Tibial nerve (tissue), 4 donors: ENCODE measurements at regions not wholly inside any gene's neighbourhood (a gene's known extent, or its start where the extent isn't known, plus 50 kb on each side); places are given as distances from the start of the nearest gene placed in this dataset.

Source experiments
- DNase-seq, 2 donors: peaks; one replicate each; pipeline ENCODE4 v3.0.0-alpha.2; 2019; ENCODE audit warnings: low spot score in 2 of 2
- H3K27ac ChIP-seq, 4 donors: fragments of 200-600 bp; sonication (generic) in 3 of 4; one replicate each; pipeline ENCODE4 v1.5.1; 2017 to 2019; ENCODE audit warnings: mild to moderate bottlenecking in 1 of 4
- H3K27me3 ChIP-seq, 2 donors: fragments of 200-600 bp; sonication (generic) in 1 of 2; one replicate each; pipeline versions ENCODE4 v1.5.1 to v1.6.0; 2017 to 2019
- H3K36me3 ChIP-seq, 3 donors: fragments of 200-600 bp; sonication (generic); one replicate each; pipeline ENCODE4 v1.5.1; 2018 to 2019
- H3K4me1 ChIP-seq, 4 donors: fragments of 200-600 bp; sonication (generic) in 3 of 4; one replicate each; pipeline ENCODE4 v1.5.1; 2017 to 2019
- H3K4me3 ChIP-seq, 4 donors: fragments of 200-600 bp; sonication (generic) in 3 of 4; one replicate each; pipeline ENCODE4 v1.5.1; 2017 to 2019; ENCODE audit warnings: mild to moderate bottlenecking in 1 of 4, moderate library complexity in 1 of 4
- H3K9me3 ChIP-seq, 4 donors: fragments of 200-600 bp; sonication (generic) in 3 of 4; one replicate each; pipeline ENCODE4 v1.5.1; 2017 to 2019
- EP300 ChIP-seq, 2 donors: sonication (generic); formaldehyde crosslinking; IDR thresholded peaks; one replicate each; pipeline ENCODE4 v1.6.1; 2017; ENCODE audit warnings: antibody characterized with exemption in 2 of 2, mild to moderate bottlenecking in 1 of 2
- POLR2A ChIP-seq, 2 donors: fragments of 450-650 bp; IDR thresholded peaks; one replicate each; pipeline ENCODE4 v1.6.1; 2017; ENCODE audit warnings: antibody characterized with exemption in 2 of 2, mild to moderate bottlenecking in 2 of 2, moderate library complexity in 2 of 2
- WGBS, 2 donors: methylation state at CpG; one replicate each; pipeline ENCODE4 v1.1.5; 2018; 5-methylcytosine and 5-hydroxymethylcytosine counted together
- TF ChIP-seq, protein P1 (sequence below), 5 experiments: fragments of 200-600 bp in 3 of 5; fragments of 450-650 bp in 2 of 5; sonication (generic) in 3 of 5; IDR thresholded peaks; one replicate each; pipeline ENCODE4 v1.5.1; 2016 to 2019; ENCODE audit warnings: antibody characterized with exemption in 5 of 5, mild to moderate bottlenecking in 3 of 5, moderate library complexity in 2 of 5

DNA sequence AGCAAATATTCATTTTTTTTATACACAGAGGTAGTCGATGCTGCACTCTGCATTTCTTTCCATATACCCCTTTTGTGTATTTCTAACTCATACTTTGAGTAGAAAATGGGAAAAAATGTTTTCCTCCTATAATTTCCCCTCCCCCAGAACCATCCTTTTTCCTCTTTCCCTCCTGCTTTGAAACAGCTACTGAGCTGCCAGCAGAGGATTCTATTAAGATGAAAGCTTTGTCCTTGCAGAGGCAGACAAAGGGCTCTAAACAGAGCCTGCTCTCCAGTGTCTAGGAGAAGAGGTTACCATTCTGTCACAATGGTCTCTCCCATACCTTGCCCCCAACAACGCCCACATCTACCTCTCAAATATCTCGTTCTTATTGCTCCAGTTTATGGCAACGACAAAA lies 74.6 kb upstream of the OSBPL8 start:
- Histone ChIP-seq H3K27me3 (no peaks in the 10 kb centered on the region), H3K36me3 (no peaks in the 10 kb centered on the region), H3K4me1 (no peaks in the 10 kb centered on the region), H3K9me3 (no peaks in the 10 kb centered on the region), H3K27ac (no peak overlapping the region), H3K4me3 (no peak overlapping the region)
- DNase-seq: no peak
- TF ChIP-seq, protein P1, sequence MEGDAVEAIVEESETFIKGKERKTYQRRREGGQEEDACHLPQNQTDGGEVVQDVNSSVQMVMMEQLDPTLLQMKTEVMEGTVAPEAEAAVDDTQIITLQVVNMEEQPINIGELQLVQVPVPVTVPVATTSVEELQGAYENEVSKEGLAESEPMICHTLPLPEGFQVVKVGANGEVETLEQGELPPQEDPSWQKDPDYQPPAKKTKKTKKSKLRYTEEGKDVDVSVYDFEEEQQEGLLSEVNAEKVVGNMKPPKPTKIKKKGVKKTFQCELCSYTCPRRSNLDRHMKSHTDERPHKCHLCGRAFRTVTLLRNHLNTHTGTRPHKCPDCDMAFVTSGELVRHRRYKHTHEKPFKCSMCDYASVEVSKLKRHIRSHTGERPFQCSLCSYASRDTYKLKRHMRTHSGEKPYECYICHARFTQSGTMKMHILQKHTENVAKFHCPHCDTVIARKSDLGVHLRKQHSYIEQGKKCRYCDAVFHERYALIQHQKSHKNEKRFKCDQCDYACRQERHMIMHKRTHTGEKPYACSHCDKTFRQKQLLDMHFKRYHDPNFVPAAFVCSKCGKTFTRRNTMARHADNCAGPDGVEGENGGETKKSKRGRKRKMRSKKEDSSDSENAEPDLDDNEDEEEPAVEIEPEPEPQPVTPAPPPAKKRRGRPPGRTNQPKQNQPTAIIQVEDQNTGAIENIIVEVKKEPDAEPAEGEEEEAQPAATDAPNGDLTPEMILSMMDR (IDR thresholded peaks at IDR 0.05): no peak
- no peak for TF ChIP-seq POLR2A (IDR thresholded peaks at IDR 0.05)
- no peak for TF ChIP-seq EP300 (IDR thresholded peaks at IDR 0.05)
- 71 to 73% methylated on average over 4 of the region's 4 CpGs for WGBS, 2 donors

DNA sequence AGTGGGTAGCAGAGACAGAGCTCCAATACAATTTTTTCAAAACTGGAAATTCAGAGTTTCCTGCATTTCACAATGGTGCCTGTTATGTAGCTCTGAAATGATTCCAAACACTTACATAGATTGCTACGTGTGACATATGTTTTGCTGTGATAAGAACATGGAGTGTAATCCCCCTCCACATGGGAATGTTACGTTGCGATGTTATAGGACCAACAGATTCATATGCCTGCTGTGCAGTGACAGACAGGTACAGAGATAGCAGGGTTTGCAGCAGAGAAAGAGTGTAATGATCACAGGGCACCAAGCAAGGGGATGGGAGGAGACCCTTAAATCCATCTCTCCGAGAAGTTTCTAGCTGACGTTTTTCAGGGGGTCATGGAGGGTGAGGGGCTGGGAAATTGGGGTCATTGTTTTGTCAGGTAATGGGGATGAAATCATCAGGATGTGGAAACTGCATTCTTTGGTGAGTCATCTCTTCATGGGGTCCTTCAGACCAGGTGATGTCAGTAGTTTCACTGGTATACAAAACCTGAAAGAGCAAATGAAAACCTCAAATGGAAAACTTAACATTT lies 76.6 kb upstream of the OSBPL8 start:
- Histone ChIP-seq H3K4me1 (no peaks in the 10 kb centered on the region), H3K27ac (no peak overlapping the region), H3K36me3 (no peaks in the 10 kb centered on the region), H3K4me3 (no peak overlapping the region), H3K27me3 (no peaks in the 10 kb centered on the region), H3K9me3 (no peaks in the 10 kb centered on the region)
- TF ChIP-seq, protein P1 (IDR thresholded peaks at IDR 0.05): no peak
- TF ChIP-seq EP300 (IDR thresholded peaks at IDR 0.05): no peak
- no peak for TF ChIP-seq POLR2A (IDR thresholded peaks at IDR 0.05)
- 64% methylated on average over 5 of the region's 5 CpGs for WGBS, 2 donors
- no peak for DNase-seq

DNA sequence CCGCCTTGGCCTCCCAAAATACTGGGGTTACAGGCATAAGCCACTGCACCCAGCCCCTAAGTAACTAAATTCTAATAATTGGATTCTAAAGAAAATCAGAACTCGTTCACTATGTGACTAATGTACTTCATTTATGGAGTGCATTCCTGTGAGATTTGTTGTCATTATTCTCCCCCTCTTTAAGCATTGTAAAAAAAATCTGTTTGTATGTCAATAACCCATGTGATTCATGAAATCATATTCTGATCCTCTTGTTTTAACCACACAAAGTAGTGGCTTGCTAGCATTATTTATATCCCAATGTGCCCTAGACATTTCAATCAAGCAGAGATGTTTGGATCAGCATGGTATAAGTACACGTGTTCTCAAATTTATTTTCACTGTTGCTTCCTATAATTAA lies 78.2 kb upstream of the OSBPL8 start:
- no peak for DNase-seq
- no peaks in the 10 kb centered on the region for H3K27me3 ChIP-seq
- no peak overlapping the region for H3K27ac ChIP-seq
- 72 to 80% methylated on average over 3 of the region's 3 CpGs for WGBS, 2 donors
- no peak overlapping the region for H3K4me3 ChIP-seq
- H3K9me3 ChIP-seq: no peaks in the 10 kb centered on the region
- H3K4me1 ChIP-seq: no peaks in the 10 kb centered on the region
- no peaks in the 10 kb centered on the region for H3K36me3 ChIP-seq
- TF ChIP-seq, protein P1 (IDR thresholded peaks at IDR 0.05): no peak
- TF ChIP-seq EP300 (IDR thresholded peaks at IDR 0.05) (no peak), POLR2A (IDR thresholded peaks at IDR 0.05) (no peak)

DNA sequence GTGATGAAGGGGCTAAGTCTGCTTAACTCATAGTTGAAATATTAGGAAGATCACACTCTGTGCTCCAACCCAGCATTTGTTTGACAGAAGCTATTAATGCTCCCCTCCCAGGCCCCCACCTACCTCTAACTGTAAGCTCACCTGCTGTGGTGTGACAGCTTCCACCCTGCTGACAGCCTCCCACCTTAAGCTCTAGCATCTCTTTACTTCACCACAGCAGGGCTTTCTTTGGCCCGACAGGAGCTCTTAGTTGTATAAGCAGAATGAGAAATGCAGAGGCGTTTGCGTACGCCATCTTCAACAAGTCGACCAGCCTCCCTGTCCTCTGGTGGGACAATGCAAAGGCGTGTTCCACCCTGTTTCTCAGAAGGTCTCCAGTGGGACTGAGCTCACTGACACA lies 80.1 kb upstream of the OSBPL8 start:
- no peaks in the 10 kb centered on the region for H3K4me1 ChIP-seq
- TF ChIP-seq EP300 (IDR thresholded peaks at IDR 0.05) (no peak), POLR2A (IDR thresholded peaks at IDR 0.05) (no peak)
- TF ChIP-seq, protein P1 (IDR thresholded peaks at IDR 0.05): no peak
- H3K27ac ChIP-seq: no peak overlapping the region
- WGBS, 2 donors: 95% methylated on average over 6 of the region's 6 CpGs
- no peaks in the 10 kb centered on the region for H3K27me3 ChIP-seq
- H3K4me3 ChIP-seq: no peak overlapping the region
- no peak for DNase-seq
- no peaks in the 10 kb centered on the region for H3K36me3 ChIP-seq
- no peaks in the 10 kb centered on the region for H3K9me3 ChIP-seq

DNA sequence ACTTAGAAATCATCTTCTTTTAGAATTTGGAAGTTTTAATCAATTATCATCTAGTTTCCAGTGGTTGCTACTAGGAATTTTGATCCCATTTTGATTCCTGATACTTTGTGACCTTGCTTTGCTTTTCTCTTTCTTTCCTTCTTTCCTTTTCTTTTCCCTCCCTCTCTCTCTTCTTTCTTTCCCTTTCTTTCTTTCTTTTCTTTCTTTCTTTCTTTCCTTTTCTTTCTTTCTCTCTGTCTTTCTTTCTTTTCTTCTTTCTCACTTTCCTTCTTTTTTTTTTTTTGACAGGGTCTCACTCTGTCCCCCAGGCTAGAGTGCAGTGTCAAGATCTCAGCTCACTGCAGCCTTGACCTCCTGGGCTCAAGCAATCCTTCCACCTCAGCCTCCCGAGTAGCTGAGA lies 81.5 kb upstream of the OSBPL8 start:
- H3K27ac ChIP-seq: no peak overlapping the region
- no peak overlapping the region for H3K4me3 ChIP-seq
- H3K9me3 ChIP-seq: no peaks in the 10 kb centered on the region
- DNase-seq: no peak
- H3K36me3 ChIP-seq: no peaks in the 10 kb centered on the region
- H3K27me3 ChIP-seq: no peaks in the 10 kb centered on the region
- no peaks in the 10 kb centered on the region for H3K4me1 ChIP-seq
- WGBS, 2 donors: 75 to 83% methylated on average over 1 of the region's 1 CpG
- TF ChIP-seq POLR2A (IDR thresholded peaks at IDR 0.05) (no peak), EP300 (IDR thresholded peaks at IDR 0.05) (no peak)
- TF ChIP-seq, protein P1 (IDR thresholded peaks at IDR 0.05): no peak
